HG03575 (cell line): ENCODE measurements at regions not wholly inside any gene's neighbourhood (a gene's known extent, or its start where the extent isn't known, plus 50 kb on each side); places are given as distances from the start of the nearest gene placed in this dataset.
A peak's percentile ranks its signal among the peaks of the same experiment; 100 is the strongest.
"Not testable (repeated sequence)": the region's sequence is repeated elsewhere in the genome, so short reads cannot be mapped to it uniquely, and the experiment has no call there.

Source experiments
- ATAC-seq: cut with Tn5 transposase; IDR thresholded peaks from one replicate; pipeline ENCODE4 v1.9.1; 2021; ENCODE audit not compliant: unreplicated experiment, insufficient number of reproducible peaks, low FRiP score; ENCODE audit errors: extremely low read depth

DNA sequence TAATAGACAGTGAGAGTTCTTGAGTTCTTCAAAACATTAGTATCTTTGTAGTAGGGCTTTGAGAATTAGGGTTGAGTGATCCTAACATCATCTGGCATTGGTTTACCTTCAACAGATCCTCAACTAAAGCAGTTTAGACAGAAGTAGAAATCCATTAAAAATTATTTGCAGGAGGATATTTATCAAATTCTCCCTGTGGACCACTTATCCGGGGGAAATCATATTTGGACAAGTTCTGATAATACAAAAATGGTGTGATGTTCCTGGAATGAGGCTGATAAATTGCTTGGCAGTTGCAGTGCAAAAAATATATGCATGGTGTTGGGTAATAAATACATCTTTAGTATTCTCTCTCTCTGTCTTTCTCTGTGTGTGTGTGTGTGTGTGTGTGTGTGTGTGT is 115.1 kb upstream of the CHODL start:
- ATAC-seq, result no peak

DNA sequence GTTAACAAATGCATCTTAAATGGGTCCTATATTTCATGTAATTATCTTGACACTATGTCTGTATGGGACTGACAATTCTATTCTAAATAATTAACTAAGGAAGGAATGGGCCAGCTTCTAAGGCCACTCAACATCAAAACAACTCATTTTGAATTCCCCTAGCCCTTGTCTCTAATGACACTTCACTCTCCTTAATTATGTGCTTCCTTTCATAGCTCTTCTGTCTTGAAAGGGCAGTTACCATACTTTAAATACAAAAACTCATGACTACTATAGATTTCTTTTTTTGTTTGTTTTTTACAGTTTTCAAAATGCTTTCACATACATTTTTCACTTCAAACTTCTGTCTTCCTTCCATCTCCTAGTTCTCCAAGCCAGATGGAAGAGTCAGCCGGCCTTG is 126.1 kb upstream of the CHODL start:
- no peak for ATAC-seq

- ATAC-seq, result no peak
Measured at GRCh38 chr21:18117176-18117575, 127.5 kb upstream of the CHODL start.

- no peak for ATAC-seq
Measured at GRCh38 chr21:18114810-18115209, 129.8 kb upstream of the CHODL start.

DNA sequence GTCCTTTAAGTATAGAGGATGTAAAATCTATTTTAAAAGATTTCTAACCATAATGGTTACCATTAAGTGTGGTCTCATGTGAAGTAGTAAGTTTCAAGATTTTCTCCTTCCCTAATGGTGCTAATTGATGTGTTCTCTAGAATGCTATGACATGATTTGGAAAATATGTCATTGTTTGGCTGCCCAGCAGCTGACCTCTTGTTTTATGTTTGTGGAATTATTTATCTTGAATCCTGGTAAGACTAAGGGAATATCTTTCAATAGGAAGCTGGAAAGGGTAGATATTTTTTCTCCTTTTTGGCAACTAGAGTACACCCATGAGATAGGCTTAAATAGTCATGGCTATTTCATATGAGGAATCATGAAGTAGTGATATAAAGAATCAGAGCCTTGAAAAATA is 139.8 kb upstream of the CHODL start:
- ATAC-seq, result no peak

DNA sequence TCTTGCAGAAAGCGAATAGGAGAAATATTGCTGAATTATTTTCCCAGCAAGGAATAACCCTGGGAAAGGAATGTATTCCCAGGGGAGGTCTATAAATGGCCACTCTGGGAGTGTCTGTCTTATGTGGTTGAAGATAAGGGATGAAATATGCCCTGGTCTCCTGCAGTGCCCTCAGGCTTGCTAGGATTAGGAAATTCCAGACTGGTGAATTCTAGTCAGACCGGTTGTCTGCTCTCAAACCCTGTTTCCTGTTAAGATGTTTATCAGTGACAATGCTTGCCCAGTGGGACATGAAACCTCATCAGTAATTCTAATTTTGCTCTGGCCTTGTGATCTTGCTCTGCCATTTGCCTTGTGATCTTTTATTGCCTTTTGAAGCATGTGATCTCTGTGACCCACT is 148.2 kb upstream of the CHODL start:
- not testable (repeated sequence) for ATAC-seq

- ATAC-seq, result no peak
Measured at GRCh38 chr21:18089786-18090185, 154.8 kb upstream of the CHODL start.

GRCh38 chr21:18070392-18070791 is 174.2 kb upstream of the CHODL start:
- ATAC-seq, result no peak

DNA sequence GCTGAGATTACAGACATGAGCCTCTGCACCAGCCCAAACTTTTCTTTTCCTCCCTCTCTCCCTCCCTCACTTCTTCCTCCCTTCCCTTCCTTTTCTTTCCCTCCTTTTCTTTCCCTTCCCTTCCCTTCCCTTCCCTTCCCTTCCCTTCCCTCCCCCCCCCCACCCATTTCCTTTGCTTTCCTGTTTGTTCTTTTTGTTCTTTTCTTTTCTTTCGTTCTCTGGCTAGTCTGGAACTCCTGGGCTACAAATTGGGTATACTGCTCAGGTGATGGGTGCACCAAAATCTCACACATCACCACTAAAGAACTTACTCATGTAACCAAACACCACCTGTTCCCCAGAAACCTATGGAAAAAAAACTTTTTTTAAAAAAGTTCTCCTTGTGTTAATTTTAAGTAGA is 174.8 kb upstream of the CHODL start:
- ATAC-seq, result no peak

- no peak for ATAC-seq
Measured at GRCh38 chr21:18060402-18060801, 184.2 kb upstream of the CHODL start.

- ATAC-seq, result no peak
Measured at GRCh38 chr21:18058731-18059398, 185.8 kb upstream of the CHODL start.

DNA sequence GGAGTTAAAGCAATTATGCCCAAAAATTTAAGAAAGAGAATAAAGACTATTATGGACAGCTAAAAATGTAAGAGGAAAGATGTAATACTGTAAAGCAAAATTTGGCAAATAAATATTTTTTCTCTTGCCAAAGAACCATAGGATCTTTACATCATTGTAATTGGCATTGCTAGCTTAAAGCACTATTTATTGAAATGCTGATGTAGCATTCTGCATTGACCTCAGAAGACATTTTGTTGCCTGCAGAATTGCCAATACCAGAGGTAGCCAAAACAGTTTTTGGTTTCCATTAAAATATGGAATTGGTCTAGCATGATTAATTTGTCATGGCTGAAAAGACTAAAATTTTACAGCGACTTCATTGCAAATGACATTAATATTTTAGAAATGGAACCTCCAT is 191.5 kb upstream of the CHODL start:
- no peak for ATAC-seq

DNA sequence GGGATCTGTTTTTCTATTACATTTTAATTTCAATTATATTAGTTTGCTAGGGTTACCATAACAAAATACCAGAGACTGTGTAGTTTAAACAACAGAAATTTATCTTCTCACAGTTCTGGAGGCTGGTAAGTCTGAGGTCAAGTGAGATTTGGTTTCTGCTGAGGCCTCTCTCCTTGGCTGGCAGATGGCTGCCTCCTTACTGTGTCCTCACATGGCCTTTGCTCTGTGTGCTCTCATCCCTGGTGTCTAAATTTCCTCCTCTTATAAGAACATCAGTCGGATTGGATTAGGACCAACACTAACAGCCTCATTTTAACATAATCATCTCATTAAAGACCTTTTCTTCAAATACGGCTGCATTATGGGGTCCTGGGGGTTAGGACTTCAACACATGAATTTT is 195.2 kb upstream of the CHODL start:
- no peak for ATAC-seq

DNA sequence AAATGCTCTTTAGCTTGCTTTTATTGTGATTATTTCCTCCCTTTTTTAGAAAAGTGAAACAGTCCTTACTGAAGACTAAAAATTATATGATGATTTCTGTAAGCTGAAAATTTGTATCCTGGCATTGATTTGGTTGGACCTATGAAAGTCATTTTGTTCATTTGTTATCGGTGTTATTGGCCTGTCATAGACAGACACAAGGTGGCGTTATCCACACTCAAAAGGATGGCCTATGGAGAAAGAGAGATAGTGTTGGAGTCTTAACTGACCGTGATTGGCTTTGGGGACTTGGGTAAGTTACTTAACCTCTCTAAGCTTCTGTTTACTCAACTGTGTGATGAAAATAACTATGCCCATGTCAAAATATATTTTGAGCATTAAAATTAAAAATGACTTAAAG is 203.6 kb upstream of the CHODL start:
- no peak for ATAC-seq

DNA sequence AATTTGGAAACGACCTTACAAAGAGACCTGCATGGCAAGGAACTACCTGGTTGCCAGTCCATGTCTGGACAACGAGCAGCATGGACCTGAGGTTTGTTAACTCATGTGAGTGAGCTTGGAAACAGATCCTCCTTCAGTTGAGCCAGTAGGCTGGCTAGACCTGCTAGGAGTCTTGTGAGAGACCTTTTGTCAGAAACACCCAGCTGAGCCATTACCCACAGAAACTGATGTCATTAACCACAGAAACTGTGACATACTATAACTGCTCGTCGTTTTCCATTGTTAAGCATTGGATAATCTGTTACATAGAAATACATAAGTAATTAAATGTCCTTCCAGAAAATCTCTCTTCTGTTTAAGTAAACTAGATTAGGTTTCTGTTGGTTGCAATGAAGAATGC is 211.1 kb upstream of the C21orf91 start:
- peak; percentile 61 for ATAC-seq

- no peak for ATAC-seq
Measured at GRCh38 chr21:18026359-18026758, 207.2 kb upstream of the C21orf91 start.

DNA sequence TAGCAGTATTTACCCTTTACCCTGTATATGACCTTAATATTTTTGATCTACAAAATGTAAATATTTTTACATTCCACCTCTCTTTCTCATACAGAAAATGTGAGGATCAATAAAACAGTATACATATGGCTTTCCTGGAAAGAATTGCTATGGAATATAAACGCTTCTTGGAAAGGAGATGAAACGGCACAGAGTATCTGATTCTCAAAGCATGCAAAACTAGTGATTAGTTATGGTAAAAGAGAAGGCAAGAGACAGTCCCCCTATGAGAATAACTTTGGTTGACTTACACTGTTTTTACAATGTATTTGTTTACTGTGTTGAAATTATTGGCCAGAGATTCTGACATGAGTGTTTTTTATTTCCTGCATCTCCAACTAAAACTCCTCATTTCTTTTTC is 204.6 kb upstream of the C21orf91 start:
- no peak for ATAC-seq

DNA sequence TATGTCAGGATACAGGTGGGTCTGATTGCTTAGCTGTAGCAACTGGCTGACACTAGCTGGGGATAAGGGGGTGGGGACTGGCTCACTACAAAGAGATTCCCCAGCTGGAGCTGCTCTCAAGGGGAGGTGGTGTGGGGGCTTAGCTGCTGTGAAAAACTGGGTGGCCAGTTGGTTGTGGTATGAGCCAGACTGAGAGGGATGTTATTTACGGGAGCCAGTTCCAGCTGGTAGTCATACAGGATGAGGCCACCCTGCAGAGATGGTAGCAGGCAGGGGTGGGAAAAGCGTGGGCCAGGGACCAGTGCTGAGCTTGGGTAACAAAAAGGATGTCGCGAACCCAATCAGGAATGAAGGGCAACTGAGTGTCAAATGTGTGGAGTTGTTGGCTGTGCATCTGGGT is 204.0 kb upstream of the C21orf91 start:
- no peak for ATAC-seq

GRCh38 chr21:18007121-18007520 is 188.0 kb upstream of the C21orf91 start:
- ATAC-seq, result no peak

- ATAC-seq, result no peak
Measured at GRCh38 chr21:18006691-18007090, 187.5 kb upstream of the C21orf91 start.

DNA sequence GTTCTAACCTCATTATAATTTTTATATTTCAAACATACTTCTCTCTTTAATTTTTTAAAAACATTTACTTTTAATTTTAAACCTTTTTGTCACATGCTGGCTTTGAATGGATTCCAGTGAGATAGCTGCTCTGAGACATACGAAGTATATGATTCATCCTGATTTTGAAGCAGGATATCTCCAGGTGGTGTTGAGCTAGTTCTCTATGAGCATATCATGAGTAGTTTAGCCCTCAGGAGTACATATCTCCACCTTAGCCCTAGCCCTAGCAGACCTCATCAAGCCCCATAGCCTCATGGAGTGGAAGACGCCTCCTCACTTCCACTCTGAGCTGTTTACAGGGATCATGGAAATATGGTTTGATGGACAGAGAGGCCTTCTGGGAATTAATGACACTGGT is 183.2 kb upstream of the C21orf91 start:
- ATAC-seq, result no peak
